Upper lobe of left lung (tissue), 4 donors: ENCODE measurements at regions not wholly inside any gene's neighbourhood (a gene's known extent, or its start where the extent isn't known, plus 50 kb on each side); places are given as distances from the start of the nearest gene placed in this dataset.

ENCODE experiments used
- CTCF ChIP-seq, 6 experiments: fragments of 450-650 bp in 4 of 6; fragments of 200-600 bp in 2 of 6; sonication (generic) in 2 of 6; IDR thresholded peaks; one replicate each; pipeline ENCODE4 v1.5.1; 2016 to 2019; ENCODE audit warnings: antibody characterized with exemption in 6 of 6
- POLR2AphosphoS5 ChIP-seq, 2 donors: sonication (generic); formaldehyde crosslinking; IDR thresholded peaks; one replicate each; pipeline ENCODE4 v1.5.1; 2017; ENCODE audit warnings: antibody characterized with exemption in 2 of 2

GRCh38 chr10:84907461-84908009 is 579.1 kb downstream of the CCSER2 start:
- TF ChIP-seq CTCF (IDR thresholded peaks at IDR 0.05) (no peak), POLR2AphosphoS5 (IDR thresholded peaks at IDR 0.05) (no peak)
